Epithelial cell of proximal tubule (primary cell): ENCODE measurements at regions not wholly inside any gene's neighbourhood (a gene's known extent, or its start where the extent isn't known, plus 50 kb on each side); places are given as distances from the start of the nearest gene placed in this dataset.
"Not testable (repeated sequence)": the region's sequence is repeated elsewhere in the genome, so short reads cannot be mapped to it uniquely, and the experiment has no call there.

Experiments used
- DNase-seq: peaks from one replicate; pipeline ENCODE4 v3.0.0-alpha.2; 2011; ENCODE audit warnings: low read depth
- H3K4me3 ChIP-seq: 2 replicates; pipeline ENCODE4 v1.5.1; 2011; ENCODE audit warnings: low read depth, mild to moderate bottlenecking, low read length
- TF ChIP-seq, protein P1 (sequence below): conservative IDR thresholded peaks from 2 replicates; pipeline ENCODE4 v1.5.1; 2012; ENCODE audit warnings: low read depth, mild to moderate bottlenecking, low read length

DNA sequence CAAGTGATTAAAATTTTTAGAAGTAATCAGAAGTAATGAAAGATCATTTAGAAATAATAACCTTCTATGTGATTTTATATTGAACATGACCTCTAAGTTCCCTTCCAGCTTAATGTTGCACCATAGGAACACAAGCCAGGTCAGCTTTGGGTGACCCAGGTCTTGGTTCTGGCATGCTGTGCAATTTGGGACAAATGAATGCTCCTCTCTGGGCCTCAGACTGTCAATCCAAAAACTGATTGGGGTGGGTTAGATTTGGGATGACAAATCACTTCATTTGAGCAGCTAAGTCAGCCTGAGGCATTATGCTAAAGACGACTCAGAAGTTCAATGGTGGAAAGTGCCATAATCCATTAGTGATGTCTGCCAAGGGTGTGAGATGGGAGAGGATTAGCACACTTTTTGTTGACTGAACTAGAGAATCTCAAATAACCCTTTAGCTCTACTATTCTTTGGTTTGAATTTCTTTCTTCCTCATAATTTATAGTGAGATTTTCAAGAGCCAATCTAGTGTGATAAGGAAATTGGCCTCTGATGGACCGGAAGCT lies 60.7 kb upstream of the BOD1 start:
- TF ChIP-seq, protein P1, sequence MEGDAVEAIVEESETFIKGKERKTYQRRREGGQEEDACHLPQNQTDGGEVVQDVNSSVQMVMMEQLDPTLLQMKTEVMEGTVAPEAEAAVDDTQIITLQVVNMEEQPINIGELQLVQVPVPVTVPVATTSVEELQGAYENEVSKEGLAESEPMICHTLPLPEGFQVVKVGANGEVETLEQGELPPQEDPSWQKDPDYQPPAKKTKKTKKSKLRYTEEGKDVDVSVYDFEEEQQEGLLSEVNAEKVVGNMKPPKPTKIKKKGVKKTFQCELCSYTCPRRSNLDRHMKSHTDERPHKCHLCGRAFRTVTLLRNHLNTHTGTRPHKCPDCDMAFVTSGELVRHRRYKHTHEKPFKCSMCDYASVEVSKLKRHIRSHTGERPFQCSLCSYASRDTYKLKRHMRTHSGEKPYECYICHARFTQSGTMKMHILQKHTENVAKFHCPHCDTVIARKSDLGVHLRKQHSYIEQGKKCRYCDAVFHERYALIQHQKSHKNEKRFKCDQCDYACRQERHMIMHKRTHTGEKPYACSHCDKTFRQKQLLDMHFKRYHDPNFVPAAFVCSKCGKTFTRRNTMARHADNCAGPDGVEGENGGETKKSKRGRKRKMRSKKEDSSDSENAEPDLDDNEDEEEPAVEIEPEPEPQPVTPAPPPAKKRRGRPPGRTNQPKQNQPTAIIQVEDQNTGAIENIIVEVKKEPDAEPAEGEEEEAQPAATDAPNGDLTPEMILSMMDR: no peak
- no peak for DNase-seq
- H3K4me3 ChIP-seq: no peak overlapping the region

DNA sequence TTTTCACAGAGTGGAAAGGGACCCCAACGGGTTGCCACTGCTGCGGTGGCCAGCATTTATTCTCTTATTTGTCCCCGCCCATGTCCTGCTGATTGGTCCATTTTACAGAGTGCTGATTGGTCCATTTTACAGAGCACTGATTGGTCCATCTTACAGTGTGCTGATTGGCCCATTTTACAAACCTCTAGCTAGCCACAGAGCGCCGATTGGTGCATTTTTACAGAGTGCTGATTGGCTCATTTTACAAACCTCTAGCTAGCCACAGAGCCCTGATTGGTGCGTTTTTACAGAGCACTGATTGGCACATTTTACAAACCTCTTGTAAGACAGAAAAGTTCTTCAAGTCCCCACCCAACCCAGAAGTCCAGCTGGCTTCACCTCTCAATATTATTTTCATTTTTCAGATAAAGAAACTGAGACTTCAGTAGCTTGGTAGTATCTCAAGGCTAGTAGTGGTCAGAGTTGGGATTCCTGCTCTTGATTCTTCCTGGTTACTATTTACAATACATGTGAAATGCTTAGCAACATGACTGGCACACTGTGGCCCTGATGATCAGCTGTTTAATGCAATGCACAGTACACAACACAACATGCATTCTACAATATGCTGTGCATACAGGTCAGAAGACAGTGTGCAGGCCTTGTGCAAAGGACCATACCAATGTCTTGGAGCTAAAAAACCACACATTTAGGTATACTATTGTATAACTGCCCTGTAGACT lies 63.6 kb upstream of the BOD1 start:
- no peak overlapping the region for H3K4me3 ChIP-seq
- TF ChIP-seq, protein P1: no peak
- no peak for DNase-seq

DNA sequence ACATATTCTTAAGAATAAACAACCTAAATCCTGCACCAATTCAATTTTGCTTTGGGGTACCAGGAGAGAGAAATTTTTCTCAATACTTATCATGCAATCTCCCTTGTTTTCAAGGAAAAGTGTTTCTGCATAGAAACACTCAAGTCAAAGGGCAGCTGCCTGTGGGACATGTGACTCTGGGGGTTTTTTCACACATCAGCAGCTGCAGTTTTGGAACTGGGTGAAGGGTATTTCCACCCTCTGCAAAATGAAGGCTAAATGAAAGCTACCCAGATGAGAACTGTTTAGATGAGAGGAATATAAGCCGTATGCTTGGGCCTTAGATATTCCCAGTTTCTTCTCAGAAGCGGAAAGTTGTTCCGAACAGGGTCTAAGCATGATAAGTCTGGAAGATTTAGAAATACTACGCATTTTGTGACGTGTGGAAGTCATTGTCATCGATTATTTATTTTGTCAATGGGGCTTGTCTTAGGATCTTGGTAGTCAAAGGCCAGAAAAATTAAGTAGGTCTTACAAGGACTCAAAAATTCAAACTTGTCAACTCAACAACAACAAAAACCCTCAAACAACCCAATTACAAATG lies 64.3 kb upstream of the BOD1 start:
- TF ChIP-seq, protein P1: no peak
- no peak for DNase-seq
- H3K4me3 ChIP-seq: no peak overlapping the region

DNA sequence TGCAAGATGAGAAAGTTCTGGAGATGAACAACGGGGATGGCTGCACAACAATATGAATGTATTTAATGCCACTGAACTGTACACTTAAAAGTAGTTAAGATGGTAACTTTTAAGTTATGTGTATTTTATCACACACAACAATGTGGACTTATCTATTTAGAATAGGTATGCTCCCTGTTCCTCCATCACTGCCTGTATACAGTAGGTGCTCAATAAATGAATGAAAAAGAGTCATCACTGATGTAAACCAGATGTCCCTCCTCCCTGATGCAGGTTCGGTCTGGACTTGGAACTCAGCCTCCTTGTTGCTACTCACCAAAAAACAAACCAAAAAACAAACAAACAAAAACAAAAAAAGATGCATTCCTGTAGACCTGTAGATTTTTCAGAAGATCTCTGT lies 65.9 kb upstream of the BOD1 start:
- TF ChIP-seq, protein P1: no peak
- no peak for DNase-seq
- no peak overlapping the region for H3K4me3 ChIP-seq

DNA sequence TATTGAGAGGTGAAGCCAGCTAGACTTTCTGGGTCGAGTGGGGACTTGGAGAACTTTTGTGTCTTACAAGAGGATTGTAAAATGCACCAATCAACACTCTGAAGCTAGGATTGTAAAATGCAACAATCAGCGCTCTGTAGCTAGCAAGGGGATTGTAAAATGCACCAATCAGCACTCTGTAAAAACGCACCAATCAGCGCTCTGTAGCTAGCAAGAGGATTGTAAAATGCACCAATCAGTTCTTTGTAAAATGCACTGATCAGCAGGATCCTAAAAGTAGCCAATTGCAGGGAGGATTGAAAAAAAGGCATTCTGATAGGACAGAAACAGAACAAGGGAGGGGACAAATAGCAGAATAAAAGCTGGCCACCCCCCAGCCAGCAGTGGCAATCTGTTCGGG lies 68.1 kb upstream of the BOD1 start:
- not testable (repeated sequence) for H3K4me3 ChIP-seq, DNase-seq

DNA sequence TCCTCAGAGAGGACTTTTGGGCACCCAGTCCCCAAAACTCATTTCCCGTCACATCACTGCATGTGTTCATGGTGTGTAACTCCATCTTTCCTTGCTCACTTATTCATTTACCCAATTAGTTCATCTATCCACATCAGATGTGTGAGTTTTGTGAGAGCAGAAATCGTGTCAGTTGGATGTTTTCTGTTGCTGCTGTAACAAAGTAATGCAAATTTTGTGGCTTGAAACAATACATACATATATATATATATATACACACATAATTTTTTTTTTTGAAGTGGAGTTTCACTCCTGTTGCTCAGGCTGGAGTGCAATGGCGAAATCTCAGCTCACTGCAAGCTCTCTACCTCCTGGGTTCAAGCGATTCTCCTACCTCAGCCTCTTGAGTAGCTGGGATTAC lies 70.5 kb upstream of the BOD1 start:
- no peak for DNase-seq
- H3K4me3 ChIP-seq: no peak overlapping the region
- TF ChIP-seq, protein P1: no peak

DNA sequence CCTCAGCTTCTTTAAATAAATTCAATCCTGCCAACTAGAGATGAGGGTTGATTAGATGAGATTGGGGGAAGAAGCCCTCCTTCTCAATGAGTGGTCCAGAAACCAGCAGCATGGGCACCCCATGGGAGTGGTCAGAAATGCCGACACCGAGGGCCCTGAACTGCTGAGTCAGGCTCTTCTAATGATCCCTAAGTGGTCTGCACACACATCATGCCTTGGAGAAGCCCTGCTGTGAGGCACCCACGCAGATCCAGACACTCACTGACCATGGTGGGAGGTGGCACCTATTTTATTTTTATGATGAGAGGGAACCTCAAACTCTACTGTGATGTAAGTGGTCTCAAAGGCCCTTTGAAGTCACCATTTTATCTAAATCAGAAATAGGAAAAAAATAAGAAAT lies 72.3 kb upstream of the BOD1 start:
- peak; percentile 9 for DNase-seq

More for the DNA sequence above, 72.3 kb upstream of the BOD1 start:
- TF ChIP-seq, protein P1: no peak
- H3K4me3 ChIP-seq: no peak overlapping the region
